Fibroblast of lung (primary cell): ENCODE measurements at regions not wholly inside any gene's neighbourhood (a gene's known extent, or its start where the extent isn't known, plus 50 kb on each side); places are given as distances from the start of the nearest gene placed in this dataset.

ENCODE experiments used
- DNase-seq, 2 donors: peaks; one replicate each; pipeline versions ENCODE4 v3.0.0 to v3.0.0-alpha.2; 2010; ENCODE audit warnings: low read depth in 2 of 2
- H2AFZ ChIP-seq: 2 replicates; pipeline ENCODE4 v1.5.1; 2012; ENCODE audit warnings: low read length, control low read depth, inconsistent platforms
- H3K27ac ChIP-seq: 2 replicates; pipeline ENCODE4 v1.5.1; 2011; ENCODE audit warnings: low read length, control low read depth; ENCODE audit not compliant: insufficient read depth
- H3K27me3 ChIP-seq: 2 replicates; pipeline ENCODE4 v1.5.1; 2011; ENCODE audit warnings: mild to moderate bottlenecking, low read length; ENCODE audit not compliant: control insufficient read depth, insufficient read depth
- H3K36me3 ChIP-seq: 2 replicates; pipeline ENCODE4 v1.5.1; 2011; ENCODE audit warnings: low read length; ENCODE audit not compliant: control insufficient read depth, insufficient read depth
- H3K4me1 ChIP-seq: 2 replicates; pipeline ENCODE4 v1.5.1; 2011; ENCODE audit warnings: low read length; ENCODE audit not compliant: control insufficient read depth, insufficient read depth; ENCODE audit errors: extremely low read depth
- H3K4me2 ChIP-seq: 2 replicates; pipeline ENCODE4 v1.5.1; 2011; ENCODE audit warnings: low read length, control low read depth; ENCODE audit not compliant: insufficient read depth; ENCODE audit errors: extremely low read depth
- H3K4me3 ChIP-seq, 4 experiments: fragments of 200-600 bp in 1 of 4; sonication (generic) in 1 of 4; replicated peaks in 1 of 4; 2 replicates each; pipeline ENCODE4 v1.5.1; 2011 to 2016; ENCODE audit warnings: low read length in 4 of 4, low read depth in 3 of 4, mild to moderate bottlenecking in 3 of 4, control low read depth in 2 of 4, inconsistent platforms in 1 of 4, mixed read lengths in 1 of 4; ENCODE audit not compliant: insufficient read depth in 1 of 4; ENCODE audit errors: control extremely low read depth in 1 of 4
- H3K79me2 ChIP-seq: 2 replicates; pipeline ENCODE4 v1.5.1; 2012; ENCODE audit warnings: mild to moderate bottlenecking, low read length, inconsistent platforms; ENCODE audit not compliant: control insufficient read depth, insufficient read depth
- H3K9ac ChIP-seq: 2 replicates; pipeline ENCODE4 v1.5.1; 2011; ENCODE audit warnings: mild to moderate bottlenecking, low read length, control low read depth; ENCODE audit not compliant: insufficient read depth
- H3K9me3 ChIP-seq: 2 replicates; pipeline ENCODE4 v1.5.1; 2012; ENCODE audit warnings: low read depth, low read length; ENCODE audit not compliant: control insufficient read depth, insufficient read depth
- H4K20me1 ChIP-seq: 2 replicates; pipeline ENCODE4 v1.5.1; 2011; ENCODE audit warnings: low read length; ENCODE audit not compliant: control insufficient read depth, insufficient read depth; ENCODE audit errors: extremely low read depth
- EZH2 ChIP-seq: IDR thresholded peaks from 2 replicates; pipeline ENCODE4 v1.5.1; 2012; ENCODE audit warnings: low read length, control low read depth, mild to moderate bottlenecking; ENCODE audit errors: missing control alignments
- TF ChIP-seq, protein P1 (sequence below), 2 donors: IDR thresholded peaks in 1 of 2; conservative IDR thresholded peaks in 1 of 2; 1 replicate in 1 of 2; 2 replicates in 1 of 2; pipeline ENCODE4 v1.5.1; 2011 to 2012; ENCODE audit warnings: low read length in 2 of 2, control low read depth in 1 of 2, inconsistent platforms in 1 of 2, low read depth in 1 of 2, mild to moderate bottlenecking in 1 of 2

DNA sequence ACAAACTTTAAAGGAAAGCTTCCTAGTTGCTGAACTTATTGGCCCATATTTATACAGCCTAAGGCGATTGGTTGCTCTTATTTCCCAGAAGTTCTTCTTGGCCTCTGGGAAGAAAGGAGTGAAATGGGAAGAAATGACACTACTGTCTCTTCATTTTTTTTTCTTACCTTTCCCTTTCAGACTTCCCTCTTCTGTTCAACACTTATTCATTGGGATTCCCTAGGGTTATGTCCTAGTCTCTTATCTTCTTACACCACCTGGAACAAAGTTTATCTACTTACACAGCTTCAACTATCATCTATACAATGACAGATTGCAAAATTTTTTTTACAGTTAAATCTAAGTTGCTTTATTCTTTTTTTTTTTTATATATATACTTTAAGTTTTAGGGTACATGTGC, 68.0 kb downstream of the SNX12 start:
- H3K27ac ChIP-seq: no peak overlapping the region
- H3K9ac ChIP-seq: no peak overlapping the region
- no peak overlapping the region for H2AFZ ChIP-seq
- H4K20me1 ChIP-seq: no peaks in the 10 kb centered on the region
- H3K27me3 ChIP-seq: no peaks in the 10 kb centered on the region
- H3K4me2 ChIP-seq: no peak overlapping the region
- H3K9me3 ChIP-seq: no peaks in the 10 kb centered on the region
- H3K79me2 ChIP-seq: no peaks in the 10 kb centered on the region
- H3K36me3 ChIP-seq: no peaks in the 10 kb centered on the region
- no peak for DNase-seq
- H3K4me3 ChIP-seq: no peak overlapping the region
- TF ChIP-seq, protein P1, sequence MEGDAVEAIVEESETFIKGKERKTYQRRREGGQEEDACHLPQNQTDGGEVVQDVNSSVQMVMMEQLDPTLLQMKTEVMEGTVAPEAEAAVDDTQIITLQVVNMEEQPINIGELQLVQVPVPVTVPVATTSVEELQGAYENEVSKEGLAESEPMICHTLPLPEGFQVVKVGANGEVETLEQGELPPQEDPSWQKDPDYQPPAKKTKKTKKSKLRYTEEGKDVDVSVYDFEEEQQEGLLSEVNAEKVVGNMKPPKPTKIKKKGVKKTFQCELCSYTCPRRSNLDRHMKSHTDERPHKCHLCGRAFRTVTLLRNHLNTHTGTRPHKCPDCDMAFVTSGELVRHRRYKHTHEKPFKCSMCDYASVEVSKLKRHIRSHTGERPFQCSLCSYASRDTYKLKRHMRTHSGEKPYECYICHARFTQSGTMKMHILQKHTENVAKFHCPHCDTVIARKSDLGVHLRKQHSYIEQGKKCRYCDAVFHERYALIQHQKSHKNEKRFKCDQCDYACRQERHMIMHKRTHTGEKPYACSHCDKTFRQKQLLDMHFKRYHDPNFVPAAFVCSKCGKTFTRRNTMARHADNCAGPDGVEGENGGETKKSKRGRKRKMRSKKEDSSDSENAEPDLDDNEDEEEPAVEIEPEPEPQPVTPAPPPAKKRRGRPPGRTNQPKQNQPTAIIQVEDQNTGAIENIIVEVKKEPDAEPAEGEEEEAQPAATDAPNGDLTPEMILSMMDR (conservative IDR thresholded peaks at IDR 0.05 in 1 of 2, IDR thresholded peaks at IDR 0.05 in 1 of 2; ENCODE audit: low read depth in 1 of 2, low read length in 2 of 2): no peak
- TF ChIP-seq EZH2: no peak
- H3K4me1 ChIP-seq: no peaks in the 10 kb centered on the region

- peak; percentile 65 to 66 for DNase-seq
- no peaks in the 10 kb centered on the region for H3K36me3 ChIP-seq
- no peaks in the 10 kb centered on the region for H3K79me2 ChIP-seq
- no peaks in the 10 kb centered on the region for H3K27me3 ChIP-seq
- no peak overlapping the region for H3K27ac ChIP-seq
- no peaks in the 10 kb centered on the region for H4K20me1 ChIP-seq
- TF ChIP-seq EZH2: no peak
- TF ChIP-seq, protein P1 (conservative IDR thresholded peaks at IDR 0.05 in 1 of 2, IDR thresholded peaks at IDR 0.05 in 1 of 2; ENCODE audit: low read depth in 1 of 2, low read length in 2 of 2): peak; percentile 42
- no peak overlapping the region for H3K9ac ChIP-seq
- no peak overlapping the region for H2AFZ ChIP-seq
- no peak overlapping the region for H3K4me3 ChIP-seq
- no peak overlapping the region for H3K4me2 ChIP-seq
- H3K9me3 ChIP-seq: no peaks in the 10 kb centered on the region
- H3K4me1 ChIP-seq: no peaks in the 10 kb centered on the region
Observed at GRCh38 chrX:70998411-70999027, 67.6 kb upstream of the SLC7A3 start.

DNA sequence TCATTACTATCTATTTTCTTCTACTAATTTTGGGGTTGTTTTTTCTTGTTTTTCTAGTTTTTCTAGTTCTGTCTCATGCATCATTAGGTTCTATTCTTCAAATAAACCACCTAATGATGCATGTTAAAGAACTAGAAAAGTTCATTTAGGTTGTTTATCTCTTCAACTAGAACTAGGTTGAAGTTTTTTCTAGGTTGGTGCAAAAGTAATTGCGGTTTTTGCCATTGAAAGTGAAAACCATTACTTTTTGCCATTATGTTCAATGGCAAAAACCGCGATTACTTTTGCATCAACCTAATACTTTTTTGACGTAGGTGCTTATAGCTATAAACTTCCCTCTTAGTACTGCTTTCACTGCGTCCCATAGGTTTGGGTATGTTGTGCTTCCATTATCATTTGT, 64.4 kb upstream of the SLC7A3 start:
- H3K36me3 ChIP-seq: no peaks in the 10 kb centered on the region
- no peak overlapping the region for H3K9ac ChIP-seq
- H4K20me1 ChIP-seq: no peaks in the 10 kb centered on the region
- H3K4me2 ChIP-seq: no peak overlapping the region
- no peaks in the 10 kb centered on the region for H3K4me1 ChIP-seq
- no peaks in the 10 kb centered on the region for H3K79me2 ChIP-seq
- no peak overlapping the region for H3K27ac ChIP-seq
- no peak for TF ChIP-seq EZH2
- TF ChIP-seq, protein P1 (conservative IDR thresholded peaks at IDR 0.05 in 1 of 2, IDR thresholded peaks at IDR 0.05 in 1 of 2; ENCODE audit: low read depth in 1 of 2, low read length in 2 of 2): no peak
- no peaks in the 10 kb centered on the region for H3K27me3 ChIP-seq
- H2AFZ ChIP-seq: no peak overlapping the region
- H3K4me3 ChIP-seq: no peak overlapping the region
- no peak for DNase-seq
- no peaks in the 10 kb centered on the region for H3K9me3 ChIP-seq
